ENCODE measurements at regions not wholly inside any gene's neighbourhood (a gene's known extent, or its start where the extent isn't known, plus 50 kb on each side); places are given as distances from the start of the nearest gene placed in this dataset.
A peak's percentile ranks its signal among the peaks of the same experiment; 100 is the strongest.

GRCh38 chr5:17816944-17817343 lies 182.7 kb downstream of the TAF11L14 start:
- no peaks in the 10 kb centered on the region for H3K4me1 ChIP-seq (ENCODE audit: control insufficient read depth, insufficient read depth, low read length)
- no peak overlapping the region for H2BK5ac ChIP-seq (ENCODE audit: low read depth, low read length, poor library complexity, severe bottlenecking)
- H3K9me1 ChIP-seq (ENCODE audit: insufficient read depth, low read length), result no peaks in the 10 kb centered on the region
- H3K4ac ChIP-seq (ENCODE audit: low read depth, low read length), result no peak overlapping the region
- no peak overlapping the region for H3K9ac ChIP-seq (ENCODE audit: low read depth, low read length)
- no peak overlapping the region for H2AK5ac ChIP-seq (ENCODE audit: low read depth, low read length)
- DNase-seq, result peak; percentile 13
- POLR2A ChIA-PET (ENCODE audit: unreplicated experiment), result no interaction called here
- no peak overlapping the region for H2BK120ac ChIP-seq (ENCODE audit: low read depth, low read length)
- H3K14ac ChIP-seq (replicated peaks; ENCODE audit: low read depth, low read length), result no peak overlapping the region
- intact Hi-C loops (cut with micrococcal nuclease), result no loop called here
- CTCF ChIA-PET, result no interaction called here
- no peak overlapping the region for H3K56ac ChIP-seq (ENCODE audit: extremely low read depth, insufficient read depth, low read length)
- dilution Hi-C loops (cut with HindIII; ENCODE audit: low sequenced_read_pairs, unreplicated experiment), result no loop called here
- no peak overlapping the region for H4K91ac ChIP-seq (ENCODE audit: insufficient read depth, low read depth, low read length)
- no CpG with 5 or more reads among the region's 2 CpGs for WGBS, 2 experiments (ENCODE audit: extremely low coverage in 2 of 2, insufficient read length in 1 of 2)
- H2AK9ac ChIP-seq (replicated peaks; ENCODE audit: low read depth, low read length, poor library complexity), result no peak overlapping the region
- H3K18ac ChIP-seq (ENCODE audit: low read depth, low read length), result no peak overlapping the region
- no peaks in the 10 kb centered on the region for H3K27me3 ChIP-seq (ENCODE audit: control insufficient read depth, insufficient read depth, low read length)
- no peak overlapping the region for H2BK20ac ChIP-seq (ENCODE audit: low read depth, low read length)
- ATAC-seq (ENCODE audit: low read depth), result no peak
- H3K23ac ChIP-seq (ENCODE audit: low read depth, low read length), result no peak overlapping the region
- H4K20me1 ChIP-seq (ENCODE audit: insufficient read depth, low read length), result no peaks in the 10 kb centered on the region
- TF ChIP-seq ELK1 (IDR thresholded peaks at IDR 0.05; ENCODE audit: borderline replicate concordance, low read depth, low read length) (no peak), RCOR1 (IDR thresholded peaks at IDR 0.05; ENCODE audit: insufficient replicate concordance, low read length) (no peak), RAD21 (IDR thresholded peaks at IDR 0.05; ENCODE audit: low read length) (no peak), MAZ (IDR thresholded peaks at IDR 0.05; ENCODE audit: borderline replicate concordance, low read depth, low read length) (no peak), MXI1 (IDR thresholded peaks at IDR 0.05; ENCODE audit: borderline replicate concordance, low read depth, low read length) (no peak)
- H4K8ac ChIP-seq (ENCODE audit: low read depth in 2 of 2, low read length in 2 of 2), result no peak overlapping the region
- no peak overlapping the region for H2AFZ ChIP-seq (replicated peaks; ENCODE audit: low read length, poor library complexity)
- H3K79me1 ChIP-seq (ENCODE audit: low read depth in 1 of 2, low read length in 2 of 2), result no peaks in the 10 kb centered on the region
- no peak overlapping the region for H3K4me2 ChIP-seq (ENCODE audit: low read depth, low read length)
- no peak overlapping the region for H2BK15ac ChIP-seq (ENCODE audit: low read depth, low read length)
- no peaks in the 10 kb centered on the region for H3K9me3 ChIP-seq (ENCODE audit: control insufficient read depth, insufficient read depth, low read length)
- BruUV-seq (replicated peaks), result no TSS peak
- H3K4me3 ChIP-seq (ENCODE audit: insufficient read depth, low read depth, low read length), result no peak overlapping the region
- H3K36me3 ChIP-seq (ENCODE audit: control insufficient read depth, insufficient read depth, low read length), result no peaks in the 10 kb centered on the region
- H4K5ac ChIP-seq (ENCODE audit: low read depth, low read length), result no peak overlapping the region
- in situ Hi-C loops (cut with MboI; ENCODE audit: low sequenced_read_pairs), result no loop called here
- no peak overlapping the region for H3K27ac ChIP-seq (ENCODE audit: insufficient read depth, low read length)

Data from IMR-90 (cell line).